ENCODE measurements at regions not wholly inside any gene's neighbourhood (a gene's known extent, or its start where the extent isn't known, plus 50 kb on each side); places are given as distances from the start of the nearest gene placed in this dataset.
"Not testable (repeated sequence)": the region's sequence is repeated elsewhere in the genome, so short reads cannot be mapped to it uniquely, and the experiment has no call there.

GRCh38 chr12:67072281-67072680 lies 196.9 kb upstream of the CAND1 start:
- POLR2A ChIA-PET (ENCODE audit: partially characterized antibody); CTCF ChIA-PET (ENCODE audit: partially characterized antibody); H3K4me3 ChIP-seq (ENCODE audit: low read length in 2 of 2); H3K36me3 Mint-ChIP-seq; H3K4me3 Mint-ChIP-seq; H3K27ac ChIP-seq (ENCODE audit: low read depth, low read length); H3K9me3 Mint-ChIP-seq; intact Hi-C loops (cut with micrococcal nuclease); H3K27me3 ChIP-seq (ENCODE audit: insufficient read depth, low read length); H3K9me3 ChIP-seq (ENCODE audit: control insufficient read depth in 1 of 2, low read length in 2 of 2); DNase-seq; H3K27ac Mint-ChIP-seq; H3K36me3 ChIP-seq (ENCODE audit: insufficient read depth, low read length): not testable (repeated sequence)
- peaks cover 13 to 24% (median 17%) of the 10 kb centered on the region in 4 donors for H3K4me1 Mint-ChIP-seq
- peaks cover 14% of the 10 kb centered on the region for H3K4me1 ChIP-seq (ENCODE audit: insufficient read depth, low read length)
- peaks cover 21 to 23% of the 10 kb centered on the region in 2 donors for H3K27me3 Mint-ChIP-seq

DNA sequence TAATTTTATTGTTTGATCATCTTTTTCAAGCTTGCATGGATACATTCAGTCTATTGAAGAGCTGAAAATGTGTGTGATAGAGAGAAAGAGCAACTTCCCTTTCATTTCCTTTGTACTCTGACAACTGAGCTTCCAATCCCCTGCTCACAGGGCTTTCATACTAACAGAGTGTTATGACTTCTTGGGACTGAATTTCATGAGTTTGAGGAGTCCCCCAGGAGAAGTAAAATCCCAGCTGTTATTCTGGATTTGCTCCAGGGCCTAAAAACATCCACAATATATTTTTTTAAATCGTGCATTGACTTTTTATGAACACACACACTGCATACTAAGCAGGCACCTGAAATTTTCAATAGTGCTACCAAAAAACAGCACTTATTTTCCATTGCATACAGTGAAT lies 195.8 kb upstream of the CAND1 start:
- H3K9me3 Mint-ChIP-seq: no peaks in the 10 kb centered on the region
- H3K4me1 Mint-ChIP-seq: peaks cover 6 to 14% (median 9%) of the 10 kb centered on the region in 4 donors
- CTCF ChIA-PET (ENCODE audit: partially characterized antibody): no interaction called here
- POLR2A ChIA-PET (ENCODE audit: partially characterized antibody): no interaction called here
- H3K27ac ChIP-seq (ENCODE audit: low read depth, low read length): no peak overlapping the region
- no peaks in the 10 kb centered on the region for H3K36me3 Mint-ChIP-seq
- no peak overlapping the region for H3K4me3 ChIP-seq (ENCODE audit: low read length in 2 of 2)
- no peaks in the 10 kb centered on the region for H3K9me3 ChIP-seq (ENCODE audit: control insufficient read depth in 1 of 2, low read length in 2 of 2)
- H3K36me3 ChIP-seq (ENCODE audit: insufficient read depth, low read length): no peaks in the 10 kb centered on the region
- peaks cover 14 to 15% of the 10 kb centered on the region in 2 donors for H3K27me3 Mint-ChIP-seq
- no peak for DNase-seq
- peaks cover 6% of the 10 kb centered on the region for H3K4me1 ChIP-seq (ENCODE audit: insufficient read depth, low read length)
- H3K27ac Mint-ChIP-seq: no peak overlapping the region
- H3K27me3 ChIP-seq (ENCODE audit: insufficient read depth, low read length): peaks cover 5% of the 10 kb centered on the region
- no peak overlapping the region for H3K4me3 Mint-ChIP-seq
- intact Hi-C loops (cut with micrococcal nuclease): no loop called here

DNA sequence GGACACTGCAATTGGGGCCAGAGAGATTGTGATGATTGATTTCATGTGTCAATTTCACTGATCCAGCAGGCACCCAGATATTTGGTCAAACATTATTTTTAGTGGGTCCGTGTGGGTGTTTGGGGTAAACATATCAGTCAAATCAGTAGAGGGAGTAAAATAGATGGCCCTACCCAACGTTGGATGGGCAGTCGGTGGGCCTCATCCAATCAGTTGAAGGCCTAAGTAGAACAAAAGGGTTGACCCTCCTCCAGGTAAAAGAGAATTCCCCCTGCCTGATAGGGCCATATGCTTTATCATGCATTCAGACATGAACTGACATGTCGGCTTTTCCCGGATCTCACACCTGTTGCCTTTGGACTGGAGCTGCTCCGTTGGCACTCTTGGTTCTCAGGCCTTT lies 195.1 kb upstream of the CAND1 start:
- Histone ChIP-seq H3K9me3 (ENCODE audit: control insufficient read depth in 1 of 2, low read length in 2 of 2) (no peaks in the 10 kb centered on the region), H3K4me1 (ENCODE audit: insufficient read depth, low read length) (peaks cover 5% of the 10 kb centered on the region), H3K27me3 (ENCODE audit: insufficient read depth, low read length) (peaks cover 5% of the 10 kb centered on the region), H3K36me3 (ENCODE audit: insufficient read depth, low read length) (no peaks in the 10 kb centered on the region), H3K27ac (ENCODE audit: low read depth, low read length) (no peak overlapping the region), H3K4me3 (ENCODE audit: low read length in 2 of 2) (no peak overlapping the region)
- no peak for DNase-seq
- intact Hi-C loops (cut with micrococcal nuclease): no loop called here
- Mint-ChIP-seq H3K9me3 (no peaks in the 10 kb centered on the region), H3K27ac (no peak overlapping the region), H3K4me1 (peaks cover 4 to 11% (median 7%) of the 10 kb centered on the region in 4 donors), H3K27me3 (peaks cover 10 to 12% of the 10 kb centered on the region in 2 donors), H3K36me3 (no peaks in the 10 kb centered on the region), H3K4me3 (no peak overlapping the region)
- POLR2A ChIA-PET (ENCODE audit: partially characterized antibody): no interaction called here
- CTCF ChIA-PET (ENCODE audit: partially characterized antibody): no interaction called here

DNA sequence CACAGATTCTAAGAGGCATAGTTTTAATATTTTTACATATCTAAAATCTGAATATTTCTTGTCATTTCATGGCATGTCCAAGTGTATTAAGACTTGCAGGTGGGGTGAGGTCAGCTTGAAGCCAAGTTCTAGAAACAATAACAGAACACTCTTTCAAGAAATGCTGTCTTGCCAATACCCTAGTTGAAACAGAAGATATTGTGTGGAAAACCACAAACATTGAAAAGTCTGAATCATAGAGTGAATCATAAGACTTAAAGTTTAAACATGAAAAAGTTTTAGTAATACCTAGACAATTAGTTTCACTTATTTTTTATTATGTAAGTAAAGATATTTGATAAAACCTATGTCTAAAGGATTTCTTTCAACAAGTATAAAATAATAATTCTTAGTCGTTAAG lies 191.5 kb upstream of the CAND1 start:
- Histone ChIP-seq H3K27me3 (ENCODE audit: insufficient read depth, low read length) (no peaks in the 10 kb centered on the region), H3K4me3 (ENCODE audit: low read length in 2 of 2) (no peak overlapping the region), H3K27ac (ENCODE audit: low read depth, low read length) (no peak overlapping the region), H3K9me3 (ENCODE audit: control insufficient read depth in 1 of 2, low read length in 2 of 2) (no peaks in the 10 kb centered on the region), H3K4me1 (ENCODE audit: insufficient read depth, low read length) (no peaks in the 10 kb centered on the region), H3K36me3 (ENCODE audit: insufficient read depth, low read length) (no peaks in the 10 kb centered on the region)
- ChIA-PET CTCF (ENCODE audit: partially characterized antibody) (no interaction called here), POLR2A (ENCODE audit: partially characterized antibody) (no interaction called here)
- H3K9me3 Mint-ChIP-seq: no peaks in the 10 kb centered on the region
- no peaks in the 10 kb centered on the region for H3K4me1 Mint-ChIP-seq
- peaks cover 7 to 8% of the 10 kb centered on the region in 2 donors for H3K27me3 Mint-ChIP-seq
- no peak overlapping the region for H3K27ac Mint-ChIP-seq
- H3K36me3 Mint-ChIP-seq: no peaks in the 10 kb centered on the region
- intact Hi-C loops (cut with micrococcal nuclease): no loop called here
- no peak for DNase-seq
- H3K4me3 Mint-ChIP-seq: no peak overlapping the region

DNA sequence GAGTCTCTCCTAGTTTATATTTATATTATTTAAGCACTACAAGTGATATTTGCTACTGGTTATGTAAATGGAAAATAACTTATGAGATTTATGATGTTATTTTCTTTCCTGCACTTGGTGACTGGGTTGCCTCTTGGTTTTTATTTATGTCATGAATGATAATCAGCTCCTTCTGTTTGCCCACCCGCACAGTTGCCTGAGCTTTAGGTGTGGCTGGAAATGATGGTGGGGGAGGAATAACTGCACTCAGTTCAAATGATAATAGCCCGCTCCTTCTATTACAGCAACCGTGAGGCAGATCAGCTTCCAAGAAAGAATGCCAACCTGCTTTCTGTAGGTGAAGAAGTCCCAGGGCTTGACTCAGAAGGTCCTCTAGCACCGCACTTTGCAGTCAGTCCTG lies 190.2 kb upstream of the CAND1 start:
- ChIA-PET POLR2A (ENCODE audit: partially characterized antibody) (interaction anchor here (0.5 kb wide), 1 partner anchor 768 kb away, joined by 3 read pairs; no protein-coding TSS in a partner anchor), CTCF (ENCODE audit: partially characterized antibody) (interaction anchor here (1.3 kb wide), 1 partner anchor 83 kb away, joined by 3 read pairs; no protein-coding TSS in a partner anchor)
- Mint-ChIP-seq H3K4me1 (no peaks in the 10 kb centered on the region), H3K36me3 (no peaks in the 10 kb centered on the region), H3K9me3 (no peaks in the 10 kb centered on the region), H3K27me3 (peaks cover 7 to 10% of the 10 kb centered on the region in 2 donors), H3K27ac (no peak overlapping the region), H3K4me3 (no peak overlapping the region)
- no peaks in the 10 kb centered on the region for H3K4me1 ChIP-seq (ENCODE audit: insufficient read depth, low read length)
- peaks cover under 1% of the 10 kb centered on the region for H3K27me3 ChIP-seq (ENCODE audit: insufficient read depth, low read length)
- H3K9me3 ChIP-seq (ENCODE audit: control insufficient read depth in 1 of 2, low read length in 2 of 2): no peaks in the 10 kb centered on the region
- DNase-seq: no peak
- intact Hi-C loops (cut with micrococcal nuclease): no loop called here
- no peak overlapping the region for H3K27ac ChIP-seq (ENCODE audit: low read depth, low read length)
- H3K36me3 ChIP-seq (ENCODE audit: insufficient read depth, low read length): no peaks in the 10 kb centered on the region
- no peak overlapping the region for H3K4me3 ChIP-seq (ENCODE audit: low read length in 2 of 2)

- Mint-ChIP-seq H3K27me3 (peaks cover 7 to 8% of the 10 kb centered on the region in 2 donors), H3K4me3 (no peak overlapping the region), H3K4me1 (no peaks in the 10 kb centered on the region), H3K9me3 (no peaks in the 10 kb centered on the region), H3K27ac (no peak overlapping the region), H3K36me3 (no peaks in the 10 kb centered on the region)
- no peak for DNase-seq
- H3K36me3 ChIP-seq (ENCODE audit: insufficient read depth, low read length): no peaks in the 10 kb centered on the region
- no peak overlapping the region for H3K27ac ChIP-seq (ENCODE audit: low read depth, low read length)
- CTCF ChIA-PET (ENCODE audit: partially characterized antibody): no interaction called here
- no peak overlapping the region for H3K4me3 ChIP-seq (ENCODE audit: low read length in 2 of 2)
- H3K27me3 ChIP-seq (ENCODE audit: insufficient read depth, low read length): peaks cover 4% of the 10 kb centered on the region
- POLR2A ChIA-PET (ENCODE audit: partially characterized antibody): no interaction called here
- H3K9me3 ChIP-seq (ENCODE audit: control insufficient read depth in 1 of 2, low read length in 2 of 2): no peaks in the 10 kb centered on the region
- intact Hi-C loops (cut with micrococcal nuclease): no loop called here
- H3K4me1 ChIP-seq (ENCODE audit: insufficient read depth, low read length): no peaks in the 10 kb centered on the region
Measured at GRCh38 chr12:67080637-67081036, 188.5 kb upstream of the CAND1 start.

DNA sequence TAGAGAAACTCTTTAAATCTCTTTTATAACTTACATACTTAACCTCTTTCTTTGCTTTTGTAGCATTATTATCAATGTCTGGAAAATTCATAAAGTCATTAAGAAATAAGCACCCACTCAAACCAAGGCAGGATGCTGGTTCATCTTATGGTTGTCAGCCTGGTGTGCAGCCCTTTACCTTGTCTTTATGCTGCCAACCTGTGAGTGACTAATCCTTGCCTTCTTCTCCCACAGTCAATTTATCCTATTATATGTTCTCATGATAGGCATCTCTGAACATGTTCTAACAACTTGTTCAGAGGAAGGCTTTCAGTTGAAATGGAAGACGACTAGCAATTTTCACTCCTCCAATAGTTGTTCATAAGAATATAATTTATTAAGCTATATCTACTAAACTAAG lies 186.9 kb upstream of the CAND1 start:
- Histone ChIP-seq H3K27me3 (ENCODE audit: insufficient read depth, low read length) (peaks cover 4% of the 10 kb centered on the region), H3K27ac (ENCODE audit: low read depth, low read length) (no peak overlapping the region), H3K9me3 (ENCODE audit: control insufficient read depth in 1 of 2, low read length in 2 of 2) (no peaks in the 10 kb centered on the region), H3K4me3 (ENCODE audit: low read length in 2 of 2) (no peak overlapping the region), H3K36me3 (ENCODE audit: insufficient read depth, low read length) (no peaks in the 10 kb centered on the region), H3K4me1 (ENCODE audit: insufficient read depth, low read length) (no peaks in the 10 kb centered on the region)
- Mint-ChIP-seq H3K27ac (no peak overlapping the region), H3K36me3 (no peaks in the 10 kb centered on the region), H3K27me3 (peaks cover 4 to 5% of the 10 kb centered on the region in 2 donors), H3K4me1 (no peaks in the 10 kb centered on the region), H3K9me3 (no peaks in the 10 kb centered on the region), H3K4me3 (no peak overlapping the region)
- CTCF ChIA-PET (ENCODE audit: partially characterized antibody): no interaction called here
- POLR2A ChIA-PET (ENCODE audit: partially characterized antibody): no interaction called here
- intact Hi-C loops (cut with micrococcal nuclease): no loop called here
- no peak for DNase-seq

DNA sequence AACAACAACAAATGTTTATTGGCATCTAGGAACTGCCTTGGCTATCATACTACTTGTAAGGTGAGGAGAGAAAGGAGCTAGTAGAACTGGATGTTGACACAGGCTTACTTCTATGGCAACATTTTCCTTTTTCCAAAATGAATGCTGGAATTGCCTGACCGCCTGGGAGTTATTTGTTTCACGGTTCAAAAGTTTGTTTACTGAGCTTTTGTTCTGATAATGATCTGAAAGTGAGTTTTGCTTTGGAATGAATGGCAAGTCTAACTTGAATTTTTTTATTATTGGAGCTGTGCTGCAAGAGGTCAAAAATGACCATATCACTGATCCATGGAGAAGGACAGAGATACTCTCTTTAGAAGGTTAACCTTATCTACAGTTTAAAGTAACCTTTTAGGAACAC lies 183.5 kb upstream of the CAND1 start:
- Mint-ChIP-seq H3K9me3 (no peaks in the 10 kb centered on the region), H3K36me3 (no peaks in the 10 kb centered on the region), H3K27me3 (peaks cover 5 to 11% of the 10 kb centered on the region in 2 donors), H3K4me1 (no peaks in the 10 kb centered on the region), H3K4me3 (no peak overlapping the region), H3K27ac (no peak overlapping the region)
- no peak overlapping the region for H3K27ac ChIP-seq (ENCODE audit: low read depth, low read length)
- H3K9me3 ChIP-seq (ENCODE audit: control insufficient read depth in 1 of 2, low read length in 2 of 2): no peaks in the 10 kb centered on the region
- no peaks in the 10 kb centered on the region for H3K36me3 ChIP-seq (ENCODE audit: insufficient read depth, low read length)
- H3K27me3 ChIP-seq (ENCODE audit: insufficient read depth, low read length): peaks cover 4% of the 10 kb centered on the region
- ChIA-PET CTCF (ENCODE audit: partially characterized antibody) (no interaction called here), POLR2A (ENCODE audit: partially characterized antibody) (no interaction called here)
- intact Hi-C loops (cut with micrococcal nuclease): no loop called here
- no peak for DNase-seq
- H3K4me3 ChIP-seq (ENCODE audit: low read length in 2 of 2): no peak overlapping the region
- no peaks in the 10 kb centered on the region for H3K4me1 ChIP-seq (ENCODE audit: insufficient read depth, low read length)
